ENCODE measurements at regions not wholly inside any gene's neighbourhood (a gene's known extent, or its start where the extent isn't known, plus 50 kb on each side); places are given as distances from the start of the nearest gene placed in this dataset.

- Histone ChIP-seq H3K27me3 (ENCODE audit: control insufficient read depth in 2 of 2, insufficient read depth in 2 of 2, low read length in 2 of 2) (no peaks in the 10 kb centered on the region), H4K20me1 (replicated peaks; ENCODE audit: control insufficient read depth, extremely low read depth, insufficient read depth, low read length) (no peaks in the 10 kb centered on the region), H3K9me3 (replicated peaks; ENCODE audit: control insufficient read depth, insufficient read depth, low read length) (no peaks in the 10 kb centered on the region), H3K36me3 (ENCODE audit: control insufficient read depth in 2 of 2, extremely low read depth in 1 of 2, insufficient read depth in 2 of 2, low read length in 2 of 2) (no peaks in the 10 kb centered on the region), H3K9ac (replicated peaks; ENCODE audit: extremely low read depth, insufficient read depth, low read length) (no peak overlapping the region), H2AFZ (ENCODE audit: low read depth, low read length) (no peak overlapping the region), H3K27ac (ENCODE audit: insufficient read depth, low read depth, low read length) (no peak overlapping the region), H3K79me2 (ENCODE audit: control insufficient read depth, insufficient read depth, low read length) (no peaks in the 10 kb centered on the region), H3K4me1 (ENCODE audit: control insufficient read depth, extremely low read depth, insufficient read depth, low read length) (no peaks in the 10 kb centered on the region), H3K9me1 (replicated peaks; ENCODE audit: control insufficient read depth, extremely low read depth, insufficient read depth, low read length) (no peaks in the 10 kb centered on the region), H3K4me2 (ENCODE audit: insufficient read depth, low read length) (no peak overlapping the region), H3K4me3 (replicated peaks in 1 of 3; ENCODE audit: insufficient read depth in 1 of 3, low read depth in 1 of 3, low read length in 3 of 3) (no peak overlapping the region)
- TF ChIP-seq MAX (IDR thresholded peaks at IDR 0.05; ENCODE audit: insufficient read depth, insufficient read length) (no peak), POLR2AphosphoS5 (IDR thresholded peaks at IDR 0.05; ENCODE audit: insufficient read depth, low read depth, low read length) (no peak), FOS (IDR thresholded peaks at IDR 0.05; ENCODE audit: borderline replicate concordance, insufficient read depth, low read length) (no peak), GATA2 (IDR thresholded peaks at IDR 0.05; ENCODE audit: insufficient read depth, insufficient read length, low read depth, low read length) (no peak), EZH2 (IDR thresholded peaks at IDR 0.05; ENCODE audit: borderline replicate concordance, low read depth, low read length, severe bottlenecking) (no peak), MYC (IDR thresholded peaks at IDR 0.05; ENCODE audit: low read depth, low read length) (no peak), CTCF (IDR thresholded peaks at IDR 0.05; ENCODE audit: extremely low read depth in 1 of 2, insufficient read depth in 1 of 2, low read depth in 1 of 2, low read length in 2 of 2) (no peak), JUN (IDR thresholded peaks at IDR 0.05; ENCODE audit: borderline replicate concordance, insufficient read depth, insufficient read length, low read depth) (no peak), POLR2A (IDR thresholded peaks at IDR 0.05; ENCODE audit: low read depth, low read length) (no peak)
- intact Hi-C loops (cut with micrococcal nuclease) = loop anchor here (1.0 kb wide), 1 partner anchor 29 kb away; no protein-coding TSS in a partner anchor
- POLR2A ChIA-PET = no interaction called here
- no TSS peak for BruUV-seq (replicated peaks)
- dilution Hi-C loops (cut with MboI; ENCODE audit: extremely low pct_ligation_motif_present, low sequenced_read_pairs) = no loop called here
- no peak for DNase-seq (ENCODE audit: low read depth, low spot score)
- no peak for FAIRE-seq
- CTCF ChIA-PET = no interaction called here
Observed at GRCh38 chr10:31253237-31253636, 65.8 kb upstream of the ZEB1 start.
